Loucy (cell line): ENCODE measurements at regions not wholly inside any gene's neighbourhood (a gene's known extent, or its start where the extent isn't known, plus 50 kb on each side); places are given as distances from the start of the nearest gene placed in this dataset.

Experiments used
- EZH2phosphoT487 ChIP-seq: fragments of 200-600 bp; IDR thresholded peaks from 2 replicates; pipeline ENCODE4 v1.6.1; 2018; ENCODE audit warnings: antibody characterized with exemption, mild to moderate bottlenecking, moderate library complexity, borderline replicate concordance
- TF ChIP-seq, protein P1 (sequence below): fragments of 200-600 bp; sonication (generic); conservative IDR thresholded peaks from 2 replicates; pipeline ENCODE4 v1.5.1; 2014; ENCODE audit warnings: mild to moderate bottlenecking, antibody characterized with exemption, low read length

DNA sequence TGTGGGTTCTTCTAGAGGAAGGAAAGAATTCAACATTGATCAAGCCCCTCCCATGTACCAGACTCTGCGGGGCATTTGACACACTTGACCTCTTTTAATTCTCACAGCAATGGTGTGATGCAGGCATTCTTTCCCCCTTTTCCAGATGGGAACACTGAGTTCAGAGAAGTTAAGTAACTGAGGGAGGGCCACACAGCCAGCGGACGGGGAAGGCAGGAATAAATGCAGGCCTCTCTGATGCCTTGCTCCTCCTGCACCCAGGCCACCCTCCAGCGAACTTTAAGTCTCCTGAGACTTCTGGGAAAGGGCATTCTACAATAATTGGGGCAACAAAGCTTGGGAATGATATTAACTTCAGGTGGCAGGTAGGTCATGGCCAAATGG, 227.4 kb downstream of the UACA start:
- TF ChIP-seq, protein P1, sequence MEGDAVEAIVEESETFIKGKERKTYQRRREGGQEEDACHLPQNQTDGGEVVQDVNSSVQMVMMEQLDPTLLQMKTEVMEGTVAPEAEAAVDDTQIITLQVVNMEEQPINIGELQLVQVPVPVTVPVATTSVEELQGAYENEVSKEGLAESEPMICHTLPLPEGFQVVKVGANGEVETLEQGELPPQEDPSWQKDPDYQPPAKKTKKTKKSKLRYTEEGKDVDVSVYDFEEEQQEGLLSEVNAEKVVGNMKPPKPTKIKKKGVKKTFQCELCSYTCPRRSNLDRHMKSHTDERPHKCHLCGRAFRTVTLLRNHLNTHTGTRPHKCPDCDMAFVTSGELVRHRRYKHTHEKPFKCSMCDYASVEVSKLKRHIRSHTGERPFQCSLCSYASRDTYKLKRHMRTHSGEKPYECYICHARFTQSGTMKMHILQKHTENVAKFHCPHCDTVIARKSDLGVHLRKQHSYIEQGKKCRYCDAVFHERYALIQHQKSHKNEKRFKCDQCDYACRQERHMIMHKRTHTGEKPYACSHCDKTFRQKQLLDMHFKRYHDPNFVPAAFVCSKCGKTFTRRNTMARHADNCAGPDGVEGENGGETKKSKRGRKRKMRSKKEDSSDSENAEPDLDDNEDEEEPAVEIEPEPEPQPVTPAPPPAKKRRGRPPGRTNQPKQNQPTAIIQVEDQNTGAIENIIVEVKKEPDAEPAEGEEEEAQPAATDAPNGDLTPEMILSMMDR: no peak
- no peak for TF ChIP-seq EZH2phosphoT487
